ENCODE measurements at regions not wholly inside any gene's neighbourhood (a gene's known extent, or its start where the extent isn't known, plus 50 kb on each side); places are given as distances from the start of the nearest gene placed in this dataset.

DNA sequence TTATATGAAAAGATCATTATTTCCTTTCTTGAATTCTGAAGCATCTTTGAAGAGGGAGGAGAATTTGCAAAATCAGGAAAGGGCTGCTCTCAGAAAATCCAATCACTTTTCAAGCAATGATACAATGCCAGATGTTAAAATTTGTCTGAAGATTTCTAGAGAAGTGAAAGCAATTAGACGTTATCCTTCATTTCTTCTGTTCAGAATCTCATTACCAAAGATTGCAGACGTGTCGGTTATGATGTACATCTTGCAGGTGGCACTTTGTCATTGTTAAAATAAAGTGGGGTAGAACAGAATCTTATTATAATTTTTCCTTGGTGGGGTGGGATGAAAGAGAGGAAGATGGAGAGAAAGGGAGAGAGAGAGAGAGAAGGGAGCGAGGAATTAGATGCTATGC lies 296.4 kb upstream of the STS start:
- POLR2A ChIA-PET = no interaction called here
- TF ChIP-seq CTCF (IDR thresholded peaks at IDR 0.05; ENCODE audit: control extremely low read depth, extremely low read depth, low read depth, missing control alignments) = no peak
- CTCF ChIA-PET = no interaction called here
- no peak for DNase-seq (ENCODE audit: extremely low spot score)

- TF ChIP-seq CTCF (IDR thresholded peaks at IDR 0.05; ENCODE audit: control extremely low read depth, extremely low read depth, low read depth, missing control alignments) = no peak
- ChIA-PET POLR2A (no interaction called here), CTCF (no interaction called here)
- no peak for DNase-seq (ENCODE audit: extremely low spot score)
Observed at GRCh38 chrX:6849716-6850414, 297.6 kb upstream of the STS start.

DNA sequence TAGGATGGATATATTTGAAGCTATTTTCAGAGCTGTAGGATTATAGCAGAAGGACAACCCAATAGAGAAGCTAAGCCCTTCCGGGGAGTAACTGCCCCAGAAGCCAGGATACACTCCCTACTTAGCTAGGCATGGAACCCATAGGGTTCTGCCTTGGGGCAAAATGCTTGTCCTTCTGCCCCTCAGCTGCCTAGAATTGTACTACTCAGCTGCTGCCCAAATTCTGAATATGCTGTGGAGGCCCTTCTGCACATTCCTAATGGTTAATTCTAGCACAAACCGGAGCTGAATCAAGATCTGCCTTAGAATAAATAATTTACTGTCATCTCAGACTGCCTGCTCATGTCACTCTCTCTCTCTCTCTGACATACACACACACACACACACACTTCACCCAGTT lies 297.7 kb upstream of the VCX3A start:
- DNase-seq (ENCODE audit: extremely low spot score) = no peak
- POLR2A ChIA-PET = no interaction called here
- TF ChIP-seq CTCF (IDR thresholded peaks at IDR 0.05; ENCODE audit: control extremely low read depth, extremely low read depth, low read depth, missing control alignments) = no peak
- CTCF ChIA-PET = interaction anchor here (0.7 to 1.1 kb wide), 3 partner anchors 9 to 60 kb away, joined by 3 read pairs; no protein-coding TSS in a partner anchor

DNA sequence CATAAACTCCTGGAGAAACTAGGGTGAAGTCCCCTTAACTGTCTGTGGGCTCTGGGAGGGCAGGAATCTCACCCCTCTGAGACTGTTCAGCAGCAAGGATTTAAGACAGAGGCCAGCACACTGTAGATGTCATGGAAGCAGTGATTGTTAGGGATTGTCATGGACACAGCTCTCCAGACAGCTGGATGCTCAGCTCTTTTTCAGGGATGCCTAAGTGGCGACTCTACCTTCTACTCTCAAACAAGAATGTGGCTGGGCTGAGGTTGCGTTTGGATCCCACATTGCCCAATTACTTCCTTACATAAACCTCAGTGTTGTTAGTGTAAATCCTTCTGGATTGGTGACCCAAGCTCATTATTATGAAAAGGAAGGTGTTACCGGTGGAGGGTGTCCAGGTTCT lies 291.9 kb upstream of the VCX3A start:
- ChIA-PET POLR2A (no interaction called here), CTCF (no interaction called here)
- no peak for DNase-seq (ENCODE audit: extremely low spot score)
- TF ChIP-seq CTCF (IDR thresholded peaks at IDR 0.05; ENCODE audit: control extremely low read depth, extremely low read depth, low read depth, missing control alignments) = no peak

GRCh38 chrX:6821730-6822129 lies 286.8 kb upstream of the VCX3A start:
- POLR2A ChIA-PET = no interaction called here

GRCh38 chrX:6813836-6814370 lies 279.0 kb upstream of the VCX3A start:
- ChIA-PET POLR2A (no interaction called here), CTCF (no interaction called here)
- DNase-seq (ENCODE audit: extremely low spot score) = no peak
- no peak for TF ChIP-seq CTCF (IDR thresholded peaks at IDR 0.05; ENCODE audit: control extremely low read depth, extremely low read depth, low read depth, missing control alignments)

More at GRCh38 chrX:6821730-6822129, 286.8 kb upstream of the VCX3A start:
- no peak for TF ChIP-seq CTCF (IDR thresholded peaks at IDR 0.05; ENCODE audit: control extremely low read depth, extremely low read depth, low read depth, missing control alignments)
- DNase-seq (ENCODE audit: extremely low spot score) = no peak
- CTCF ChIA-PET = interaction anchor here (1.0 kb wide), 1 partner anchor 11 kb away, joined by 3 read pairs; no protein-coding TSS in a partner anchor

Data from GM10248 (cell line).